NCI-H748 treated with DMSO at 0.1 percent for 48 hours (cell line): ENCODE measurements at regions not wholly inside any gene's neighbourhood (a gene's known extent, or its start where the extent isn't known, plus 50 kb on each side); places are given as distances from the start of the nearest gene placed in this dataset.
"Not testable (repeated sequence)": the region's sequence is repeated elsewhere in the genome, so short reads cannot be mapped to it uniquely, and the experiment has no call there.

Experiments
- DNase-seq: peaks from one replicate; lab custom pipeline; 2025; lab: John Stamatoyannopoulos, UW

- DNase-seq: not testable (repeated sequence)
These were observed 664.6 kb upstream of the DPPA4 start for GRCh38 chr3:110001905-110002304.

GRCh38 chr3:110006913-110007312, 669.6 kb upstream of the DPPA4 start:
- DNase-seq: no peak

GRCh38 chr3:110015231-110015963, 678.1 kb upstream of the DPPA4 start:
- DNase-seq: no peak

GRCh38 chr3:110016235-110016815, 679.0 kb upstream of the DPPA4 start:
- no peak for DNase-seq

DNA sequence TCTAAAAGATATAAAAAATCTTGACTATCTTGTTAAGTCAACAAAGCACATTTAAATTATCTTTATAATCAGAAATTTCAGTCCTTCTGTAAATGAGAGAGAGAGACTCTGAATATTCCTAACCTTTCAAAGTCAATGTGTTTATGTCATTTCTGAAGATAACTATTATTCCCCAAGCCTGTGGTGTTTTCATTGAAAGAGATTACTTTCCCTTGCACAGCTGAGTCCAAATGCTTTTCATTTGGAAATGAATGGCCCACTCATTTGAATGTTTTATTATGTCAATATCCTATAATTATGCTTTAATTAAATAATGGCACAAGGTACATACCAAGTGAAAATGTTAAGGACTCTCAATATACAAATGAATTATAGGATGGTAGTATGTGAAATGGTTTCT, 680.0 kb upstream of the DPPA4 start:
- no peak for DNase-seq

- no peak for DNase-seq
These were observed 684.3 kb upstream of the DPPA4 start for GRCh38 chr3:110021659-110022058.

DNA sequence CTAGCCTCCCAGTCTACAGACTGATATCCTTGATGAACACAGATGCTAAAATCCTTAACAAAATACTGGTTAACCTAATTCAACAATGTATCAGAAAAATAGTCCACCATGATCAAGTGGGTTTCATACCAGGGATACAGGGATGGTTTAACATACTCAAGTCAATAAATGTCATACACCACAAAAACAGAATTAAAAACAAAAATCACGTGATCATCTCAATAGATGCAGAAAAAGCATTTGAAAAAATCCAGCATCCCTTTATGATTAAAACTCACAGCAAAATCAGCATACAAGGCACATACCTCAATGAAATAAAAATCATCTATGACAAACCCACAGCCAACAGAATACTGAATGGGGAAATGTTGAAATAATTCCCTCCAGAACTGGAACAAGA, 685.7 kb upstream of the DPPA4 start:
- not testable (repeated sequence) for DNase-seq

GRCh38 chr3:110026421-110026820, 689.1 kb upstream of the DPPA4 start:
- DNase-seq: no peak

DNA sequence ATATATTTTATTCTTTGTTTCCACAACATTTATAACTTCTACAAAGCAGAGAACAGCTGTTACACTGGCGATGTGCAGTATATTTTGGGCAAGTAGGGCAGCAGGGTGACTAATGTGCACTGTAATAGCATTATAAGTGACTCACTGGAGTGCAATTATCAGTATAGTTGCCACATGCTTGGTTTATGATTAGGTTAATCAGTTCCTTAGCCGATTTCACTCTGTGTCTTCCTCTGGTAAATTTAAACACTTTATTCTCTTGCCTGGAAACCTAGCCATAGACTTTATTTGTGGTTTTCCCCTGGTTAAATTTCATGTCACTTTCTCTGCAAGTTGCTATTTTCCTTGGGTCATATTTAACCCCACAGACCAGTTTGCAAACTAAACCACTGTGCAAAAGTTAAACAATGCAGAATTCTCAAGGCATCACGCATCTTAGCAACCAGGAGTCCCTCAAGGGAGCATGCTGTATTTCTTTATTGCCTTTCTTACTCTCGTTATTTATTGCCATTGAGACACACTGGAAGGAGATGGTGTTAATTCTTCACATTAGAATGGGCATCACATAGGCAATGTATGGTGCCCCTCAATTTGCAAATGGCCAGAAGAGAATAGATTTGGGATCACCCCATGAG, 690.2 kb upstream of the DPPA4 start:
- no peak for DNase-seq

GRCh38 chr3:110031975-110032374, 694.6 kb upstream of the DPPA4 start:
- DNase-seq: no peak

- no peak for DNase-seq
These were observed 722.1 kb upstream of the DPPA4 start for GRCh38 chr3:110059431-110059830.

- no peak for DNase-seq
These were observed 725.4 kb upstream of the DPPA4 start for GRCh38 chr3:110062716-110063115.

GRCh38 chr3:110063178-110063577, 725.8 kb upstream of the DPPA4 start:
- DNase-seq: no peak

GRCh38 chr3:110066206-110066605, 728.9 kb upstream of the DPPA4 start:
- no peak for DNase-seq

GRCh38 chr3:110067527-110067926, 730.2 kb upstream of the DPPA4 start:
- DNase-seq: no peak

- DNase-seq: no peak
These were observed 732.4 kb upstream of the DPPA4 start for GRCh38 chr3:110069761-110070160.

GRCh38 chr3:110070161-110070916, 733.0 kb upstream of the DPPA4 start:
- no peak for DNase-seq

GRCh38 chr3:110074095-110074494, 736.7 kb upstream of the DPPA4 start:
- no peak for DNase-seq

DNA sequence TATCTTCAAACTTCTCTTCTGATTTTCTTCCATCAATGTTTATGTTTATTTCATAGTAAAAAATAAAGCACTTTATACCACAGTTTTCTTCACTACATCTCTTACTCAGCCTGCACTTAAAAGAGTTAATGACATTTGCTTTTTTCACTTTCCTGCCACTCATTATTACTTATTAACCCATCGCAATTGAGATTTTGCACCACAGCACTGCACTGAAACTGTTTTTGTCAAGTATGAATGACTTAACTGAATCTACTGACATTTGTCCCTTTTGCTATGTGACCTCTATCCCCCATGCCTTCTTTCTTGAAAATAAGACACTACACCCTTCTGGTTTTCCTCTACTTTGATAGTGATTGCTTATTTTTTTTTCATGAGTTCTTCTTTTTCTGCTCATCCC, 739.7 kb upstream of the DPPA4 start:
- DNase-seq: no peak

- no peak for DNase-seq
These were observed 756.1 kb upstream of the DPPA4 start for GRCh38 chr3:110093411-110093810.

GRCh38 chr3:110093812-110094401, 756.6 kb upstream of the DPPA4 start:
- DNase-seq: no peak

DNA sequence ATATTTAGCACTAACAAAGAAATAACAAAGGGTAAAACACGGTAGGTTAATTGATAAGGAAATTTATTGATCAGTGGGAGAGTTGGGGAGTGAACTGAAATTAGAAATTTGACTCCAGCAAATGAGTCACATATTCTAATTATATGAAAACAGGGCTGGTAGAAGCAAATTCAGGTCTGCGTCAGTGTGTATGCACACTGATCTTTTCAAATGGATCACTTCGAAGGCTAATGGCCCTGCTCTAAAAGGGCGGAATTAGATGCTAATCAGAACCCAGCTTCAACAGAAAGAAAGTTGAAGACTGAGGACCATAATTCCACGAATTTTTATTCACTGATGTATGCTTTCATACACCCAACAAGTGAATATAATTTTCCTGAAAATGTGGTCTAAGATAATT, 762.4 kb upstream of the DPPA4 start:
- DNase-seq: no peak
